ENCODE measurements at regions not wholly inside any gene's neighbourhood (a gene's known extent, or its start where the extent isn't known, plus 50 kb on each side); places are given as distances from the start of the nearest gene placed in this dataset.

DNA sequence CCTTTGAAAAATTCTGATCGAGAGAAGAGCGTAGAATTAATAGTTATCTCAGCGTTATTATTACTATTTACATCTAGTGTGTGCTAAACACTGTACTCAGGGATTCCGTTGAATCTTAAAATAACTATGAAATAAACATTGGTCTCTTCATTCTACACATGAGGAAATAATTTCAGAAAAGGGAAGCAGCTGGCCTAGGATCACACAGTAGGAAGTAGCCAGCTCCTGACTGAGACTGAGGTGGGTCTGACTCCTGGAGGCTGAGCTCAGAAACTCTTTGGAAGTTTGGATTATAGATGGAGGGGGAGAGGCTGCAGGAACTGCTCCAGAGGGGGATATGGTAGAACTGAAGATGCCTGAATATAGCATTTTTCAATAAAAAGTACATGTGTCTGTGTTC lies 183.9 kb upstream of the WDR11 start:
- ChIA-PET CTCF (no interaction called here), POLR2A (no interaction called here)
- TF ChIP-seq, protein P1, sequence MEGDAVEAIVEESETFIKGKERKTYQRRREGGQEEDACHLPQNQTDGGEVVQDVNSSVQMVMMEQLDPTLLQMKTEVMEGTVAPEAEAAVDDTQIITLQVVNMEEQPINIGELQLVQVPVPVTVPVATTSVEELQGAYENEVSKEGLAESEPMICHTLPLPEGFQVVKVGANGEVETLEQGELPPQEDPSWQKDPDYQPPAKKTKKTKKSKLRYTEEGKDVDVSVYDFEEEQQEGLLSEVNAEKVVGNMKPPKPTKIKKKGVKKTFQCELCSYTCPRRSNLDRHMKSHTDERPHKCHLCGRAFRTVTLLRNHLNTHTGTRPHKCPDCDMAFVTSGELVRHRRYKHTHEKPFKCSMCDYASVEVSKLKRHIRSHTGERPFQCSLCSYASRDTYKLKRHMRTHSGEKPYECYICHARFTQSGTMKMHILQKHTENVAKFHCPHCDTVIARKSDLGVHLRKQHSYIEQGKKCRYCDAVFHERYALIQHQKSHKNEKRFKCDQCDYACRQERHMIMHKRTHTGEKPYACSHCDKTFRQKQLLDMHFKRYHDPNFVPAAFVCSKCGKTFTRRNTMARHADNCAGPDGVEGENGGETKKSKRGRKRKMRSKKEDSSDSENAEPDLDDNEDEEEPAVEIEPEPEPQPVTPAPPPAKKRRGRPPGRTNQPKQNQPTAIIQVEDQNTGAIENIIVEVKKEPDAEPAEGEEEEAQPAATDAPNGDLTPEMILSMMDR (IDR thresholded peaks at IDR 0.05): no peak
- Mint-ChIP-seq H3K27ac (no peak overlapping the region), H3K9me3 (no peaks in the 10 kb centered on the region), H3K36me3 (ENCODE audit: low read depth) (no peaks in the 10 kb centered on the region), H3K4me1 (ENCODE audit: low read depth) (no peaks in the 10 kb centered on the region), H3K27me3 (peaks cover 3% of the 10 kb centered on the region), H3K4me3 (no peak overlapping the region)
- intact Hi-C loops (cut with micrococcal nuclease): no loop called here
- DNase-seq (no peak), ATAC-seq (no peak)

DNA sequence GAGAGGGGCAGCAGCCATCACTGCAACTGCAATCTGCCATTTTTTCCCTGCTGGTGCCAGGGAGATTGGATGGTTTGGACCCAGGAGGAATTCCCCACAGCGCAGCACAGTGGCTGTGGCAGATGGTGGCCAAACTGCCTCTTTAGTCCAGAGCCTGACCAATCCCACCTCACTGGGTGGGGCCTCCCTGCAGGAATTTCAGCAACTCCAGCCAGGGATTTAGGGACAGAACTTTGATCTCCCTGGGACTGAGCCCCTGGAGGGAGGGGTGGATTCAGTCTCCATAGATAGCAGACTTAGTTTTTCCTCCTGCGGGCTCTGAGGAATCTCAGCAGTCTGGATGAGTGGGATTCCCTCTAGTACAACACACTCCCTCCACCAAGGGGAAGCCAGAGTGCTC lies 179.7 kb upstream of the WDR11 start:
- ChIA-PET CTCF (no interaction called here), POLR2A (no interaction called here)
- intact Hi-C loops (cut with micrococcal nuclease): no loop called here
- Mint-ChIP-seq H3K36me3 (ENCODE audit: low read depth) (no peaks in the 10 kb centered on the region), H3K27ac (no peak overlapping the region), H3K9me3 (peaks cover 8% of the 10 kb centered on the region), H3K4me3 (no peak overlapping the region), H3K27me3 (peaks cover 3% of the 10 kb centered on the region), H3K4me1 (ENCODE audit: low read depth) (no peaks in the 10 kb centered on the region)
- TF ChIP-seq, protein P1 (IDR thresholded peaks at IDR 0.05): no peak
- DNase-seq (no peak), ATAC-seq (no peak)

DNA sequence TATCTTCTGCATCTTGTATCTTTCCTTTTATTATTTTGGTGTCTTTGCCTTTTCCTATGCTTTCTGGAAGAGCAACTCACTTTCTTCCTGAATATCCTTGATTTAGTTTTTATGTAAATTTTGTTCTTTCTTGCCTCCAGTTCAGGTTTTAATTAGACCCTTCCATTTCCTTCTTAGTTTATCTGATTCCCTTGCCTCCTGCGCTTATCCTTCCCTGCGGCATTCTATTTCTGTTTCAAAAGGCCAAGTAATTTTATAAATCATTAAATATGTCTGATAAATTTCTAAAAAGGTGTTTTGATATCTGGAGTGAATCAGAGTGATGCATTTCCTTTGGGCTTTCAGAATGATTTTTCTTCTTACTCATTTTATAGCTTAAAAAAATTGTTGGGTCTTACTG lies 167.7 kb upstream of the WDR11 start:
- no peak overlapping the region for H3K27ac Mint-ChIP-seq
- TF ChIP-seq, protein P1 (IDR thresholded peaks at IDR 0.05): no peak
- H3K4me3 Mint-ChIP-seq: no peak overlapping the region
- DNase-seq (no peak), ATAC-seq (no peak)
- H3K4me1 Mint-ChIP-seq (ENCODE audit: low read depth): no peaks in the 10 kb centered on the region
- POLR2A ChIA-PET: no interaction called here
- intact Hi-C loops (cut with micrococcal nuclease): no loop called here
- H3K27me3 Mint-ChIP-seq: no peaks in the 10 kb centered on the region
- H3K36me3 Mint-ChIP-seq (ENCODE audit: low read depth): no peaks in the 10 kb centered on the region
- H3K9me3 Mint-ChIP-seq: peaks cover under 1% of the 10 kb centered on the region
- CTCF ChIA-PET: no interaction called here

DNA sequence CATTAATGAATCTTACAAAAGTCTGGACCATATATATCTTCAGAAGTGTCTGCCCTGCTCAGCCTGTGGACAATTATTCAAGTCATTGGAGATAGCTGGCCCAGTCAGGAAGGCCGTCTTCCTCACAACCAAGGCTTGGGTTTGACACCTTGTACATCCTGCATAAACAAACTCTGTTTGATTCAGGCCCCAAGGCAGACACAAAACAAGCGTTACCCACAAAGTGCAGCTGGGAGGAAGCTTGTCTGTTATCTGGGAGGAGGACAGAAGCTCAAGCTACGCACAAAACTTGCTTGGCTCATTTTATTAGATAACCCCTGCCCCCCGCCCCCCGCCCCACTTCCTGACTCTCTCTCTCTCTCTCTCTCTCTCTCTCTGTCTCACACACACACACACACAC lies 166.9 kb upstream of the WDR11 start:
- no peaks in the 10 kb centered on the region for H3K27me3 Mint-ChIP-seq
- H3K27ac Mint-ChIP-seq: no peak overlapping the region
- TF ChIP-seq, protein P1 (IDR thresholded peaks at IDR 0.05): no peak
- DNase-seq: no peak
- POLR2A ChIA-PET: no interaction called here
- H3K36me3 Mint-ChIP-seq (ENCODE audit: low read depth): no peaks in the 10 kb centered on the region
- ATAC-seq: no peak
- H3K4me3 Mint-ChIP-seq: no peak overlapping the region
- H3K9me3 Mint-ChIP-seq: no peaks in the 10 kb centered on the region
- intact Hi-C loops (cut with micrococcal nuclease): no loop called here
- no peaks in the 10 kb centered on the region for H3K4me1 Mint-ChIP-seq (ENCODE audit: low read depth)
- CTCF ChIA-PET: interaction anchor here (1.2 kb wide), 1 partner anchor 10 kb away, joined by 3 read pairs; no protein-coding TSS in a partner anchor

DNA sequence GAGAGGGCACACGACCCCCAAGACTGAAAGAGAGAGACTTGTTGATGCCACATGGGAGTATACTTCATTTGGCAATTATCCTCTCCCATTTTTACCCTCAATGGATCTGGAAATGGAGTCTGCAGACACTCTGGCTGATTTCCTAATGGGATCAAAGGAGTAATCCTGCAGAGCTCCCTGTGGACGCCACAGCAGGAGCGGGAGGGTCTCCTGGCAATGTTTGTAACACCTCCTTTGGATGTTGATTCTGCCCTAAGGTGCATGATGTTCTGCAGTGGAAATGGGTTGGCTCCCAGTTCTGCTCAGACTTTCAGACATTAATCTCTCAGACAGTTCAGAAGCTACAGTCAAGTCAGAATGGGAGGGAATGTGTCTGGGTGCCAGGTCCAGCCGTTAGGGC lies 166.0 kb upstream of the WDR11 start:
- no peak overlapping the region for H3K4me3 Mint-ChIP-seq
- no peaks in the 10 kb centered on the region for H3K9me3 Mint-ChIP-seq
- H3K27ac Mint-ChIP-seq: no peak overlapping the region
- CTCF ChIA-PET: interaction anchor here (1.2 kb wide), 1 partner anchor 9 kb away, joined by 3 read pairs; no protein-coding TSS in a partner anchor
- H3K36me3 Mint-ChIP-seq (ENCODE audit: low read depth): no peaks in the 10 kb centered on the region
- H3K27me3 Mint-ChIP-seq: no peaks in the 10 kb centered on the region
- TF ChIP-seq, protein P1 (IDR thresholded peaks at IDR 0.05): no peak
- intact Hi-C loops (cut with micrococcal nuclease): no loop called here
- ATAC-seq: no peak
- no peak for DNase-seq
- no peaks in the 10 kb centered on the region for H3K4me1 Mint-ChIP-seq (ENCODE audit: low read depth)
- POLR2A ChIA-PET: no interaction called here
